ENCODE measurements at regions not wholly inside any gene's neighbourhood (a gene's known extent, or its start where the extent isn't known, plus 50 kb on each side); places are given as distances from the start of the nearest gene placed in this dataset.
"Not testable (repeated sequence)": the region's sequence is repeated elsewhere in the genome, so short reads cannot be mapped to it uniquely, and the experiment has no call there.

- no peak for DNase-seq
These were observed 703.6 kb upstream of the FAM241A start for GRCh38 chr4:111441687-111442086.

GRCh38 chr4:111444836-111445235, 700.4 kb upstream of the FAM241A start:
- DNase-seq = not testable (repeated sequence)

- no peak for DNase-seq
These were observed 695.6 kb upstream of the FAM241A start for GRCh38 chr4:111449657-111450056.

DNA sequence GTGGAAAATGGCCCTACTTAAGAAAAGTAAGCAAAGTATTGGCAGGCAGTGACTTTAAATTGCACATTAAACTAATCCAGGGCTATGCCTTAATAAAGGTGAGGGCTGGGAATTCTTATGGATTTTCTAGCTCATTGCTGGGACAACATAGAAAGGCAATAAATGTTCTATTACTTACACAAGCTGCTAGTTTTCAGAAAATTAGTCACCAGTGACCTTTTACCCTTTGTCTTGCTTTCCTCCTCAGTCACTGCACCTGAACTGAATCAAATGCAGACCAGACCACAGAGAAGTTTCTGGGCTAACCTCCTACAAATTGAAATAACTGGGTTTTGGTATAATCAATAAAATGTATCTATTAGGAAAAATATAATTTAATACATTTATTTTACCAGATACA, 694.4 kb upstream of the FAM241A start:
- DNase-seq = no peak

DNA sequence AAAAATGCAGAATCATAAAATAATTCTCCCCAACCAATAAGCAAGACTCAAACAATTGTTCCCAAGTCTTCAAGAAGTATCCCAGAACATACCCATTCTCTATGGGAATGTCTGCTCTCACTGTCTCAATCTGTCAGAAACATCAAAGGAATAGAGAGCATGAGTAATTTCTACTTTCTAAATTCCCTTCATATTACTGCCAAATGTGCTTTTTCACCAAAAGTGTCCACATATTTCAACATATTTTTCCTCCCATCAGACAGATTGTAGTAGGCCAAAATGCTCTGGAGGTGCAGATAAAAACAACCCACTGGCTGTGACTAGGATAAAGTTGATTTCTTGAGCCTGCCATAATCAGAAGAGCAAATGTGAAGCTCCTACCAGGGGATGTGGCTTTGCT, 692.0 kb upstream of the FAM241A start:
- no peak for DNase-seq

GRCh38 chr4:111454961-111455360, 690.3 kb upstream of the FAM241A start:
- no peak for DNase-seq

DNA sequence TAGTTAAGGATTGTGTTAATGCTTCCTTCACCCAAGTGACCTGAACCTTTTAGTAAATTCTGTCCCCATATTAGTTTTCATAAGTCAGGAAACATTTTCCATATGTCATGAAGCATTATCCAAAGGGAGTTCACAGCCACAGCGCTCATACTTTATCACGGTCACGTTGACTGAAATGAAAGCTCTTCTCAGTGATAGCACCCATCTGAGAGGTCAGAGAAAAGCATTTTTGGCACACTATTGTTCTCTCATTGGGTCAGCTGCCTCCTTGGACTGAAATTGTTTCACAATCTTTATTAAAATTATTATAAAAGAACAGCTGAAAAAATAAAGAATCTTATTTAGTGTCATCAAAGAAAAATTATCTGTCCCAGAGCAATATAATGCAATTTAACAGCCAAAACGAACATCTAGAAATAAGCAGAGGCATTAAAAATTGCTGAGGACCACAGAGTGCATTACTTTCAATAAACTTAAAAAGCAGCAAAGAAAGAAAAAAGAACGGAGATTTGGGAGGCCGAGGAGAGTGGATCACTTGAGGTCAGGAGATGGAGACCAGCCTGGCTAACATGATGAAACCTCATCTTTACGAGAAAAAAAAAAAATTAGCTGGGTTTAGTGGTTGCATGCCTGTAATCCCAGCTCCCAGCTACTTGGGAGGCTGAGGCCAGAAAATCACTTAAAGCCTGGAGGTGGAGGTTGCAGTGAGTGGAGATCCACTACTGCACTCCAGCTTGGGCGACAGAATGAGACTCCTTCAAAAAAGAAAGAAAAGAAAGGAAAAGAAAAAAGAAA, 680.8 kb upstream of the FAM241A start:
- no peak for DNase-seq

GRCh38 chr4:111466811-111467604, 678.2 kb upstream of the FAM241A start:
- no peak for DNase-seq

GRCh38 chr4:111475001-111475400, 670.3 kb upstream of the FAM241A start:
- DNase-seq = no peak

- no peak for DNase-seq
These were observed 669.6 kb upstream of the FAM241A start for GRCh38 chr4:111475666-111476065.

GRCh38 chr4:111480510-111480909, 664.7 kb upstream of the FAM241A start:
- no peak for DNase-seq

GRCh38 chr4:111483375-111484169, 661.7 kb upstream of the FAM241A start:
- DNase-seq = no peak

- DNase-seq = no peak
These were observed 652.8 kb upstream of the FAM241A start for GRCh38 chr4:111492496-111492895.

GRCh38 chr4:111494471-111494870, 650.8 kb upstream of the FAM241A start:
- DNase-seq = no peak

DNA sequence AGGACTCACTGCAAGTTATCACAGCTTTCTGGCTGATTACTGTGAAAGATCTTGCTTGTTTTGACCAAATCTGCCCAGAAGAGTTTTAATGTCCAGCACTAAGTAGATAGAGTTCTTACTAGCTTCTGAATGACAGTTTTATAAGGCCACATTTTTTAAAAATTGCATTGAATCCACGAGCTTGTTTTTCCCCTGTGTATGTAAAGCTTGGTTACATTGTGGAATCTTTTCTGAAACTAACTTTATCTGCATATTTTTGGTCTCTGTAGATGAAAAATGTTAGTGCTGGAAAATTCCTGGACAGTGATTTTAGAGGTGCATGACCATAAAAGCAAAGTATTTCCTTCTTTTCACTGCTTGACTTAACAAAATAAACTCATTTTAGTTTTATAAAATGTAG, 650.3 kb upstream of the FAM241A start:
- no peak for DNase-seq

DNA sequence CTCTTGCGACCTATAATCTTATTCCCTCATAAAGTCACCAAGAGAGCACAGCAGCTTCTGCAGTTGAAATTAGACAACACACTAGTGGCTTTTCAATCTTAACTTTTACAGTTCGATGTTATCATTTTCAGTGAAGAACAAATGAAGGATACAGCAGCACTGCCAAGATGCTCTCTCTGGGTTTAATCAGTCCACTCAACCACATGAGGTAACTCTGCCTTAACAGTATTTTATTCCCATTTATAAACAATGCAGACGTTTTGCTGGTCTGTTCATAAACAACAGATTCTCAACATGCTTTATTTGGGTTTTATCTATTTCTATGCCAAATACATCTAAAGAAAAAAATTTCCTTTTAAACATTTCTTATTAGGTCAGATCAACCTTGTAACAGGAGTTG, 646.0 kb upstream of the FAM241A start:
- DNase-seq = no peak

- DNase-seq = no peak
These were observed 645.5 kb upstream of the FAM241A start for GRCh38 chr4:111499706-111500105.

- DNase-seq = no peak
These were observed 644.4 kb upstream of the FAM241A start for GRCh38 chr4:111500858-111501257.

GRCh38 chr4:111501946-111502345, 643.3 kb upstream of the FAM241A start:
- no peak for DNase-seq

DNA sequence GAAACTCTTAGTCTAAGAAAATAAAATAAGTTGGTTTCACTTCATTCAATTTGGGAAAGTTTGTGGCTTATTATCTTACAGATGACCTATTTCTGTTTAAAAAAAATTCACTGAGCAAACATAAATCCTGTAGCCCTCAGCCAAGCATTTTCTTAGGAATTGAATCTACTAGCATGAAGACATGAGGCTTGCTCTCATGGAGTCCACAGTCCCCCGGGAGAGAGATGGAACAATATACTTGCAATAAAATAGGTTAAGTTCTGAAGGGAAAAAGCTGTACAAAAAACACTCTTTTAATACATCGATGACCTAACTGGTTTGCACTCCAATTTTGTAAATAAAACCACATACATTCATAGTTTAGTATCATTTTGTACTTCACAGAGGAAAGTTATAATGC, 642.6 kb upstream of the FAM241A start:
- DNase-seq = no peak

- DNase-seq = no peak
These were observed 638.5 kb upstream of the FAM241A start for GRCh38 chr4:111506706-111507105.

GRCh38 chr4:111510535-111510934, 634.7 kb upstream of the FAM241A start:
- no peak for DNase-seq

DNA sequence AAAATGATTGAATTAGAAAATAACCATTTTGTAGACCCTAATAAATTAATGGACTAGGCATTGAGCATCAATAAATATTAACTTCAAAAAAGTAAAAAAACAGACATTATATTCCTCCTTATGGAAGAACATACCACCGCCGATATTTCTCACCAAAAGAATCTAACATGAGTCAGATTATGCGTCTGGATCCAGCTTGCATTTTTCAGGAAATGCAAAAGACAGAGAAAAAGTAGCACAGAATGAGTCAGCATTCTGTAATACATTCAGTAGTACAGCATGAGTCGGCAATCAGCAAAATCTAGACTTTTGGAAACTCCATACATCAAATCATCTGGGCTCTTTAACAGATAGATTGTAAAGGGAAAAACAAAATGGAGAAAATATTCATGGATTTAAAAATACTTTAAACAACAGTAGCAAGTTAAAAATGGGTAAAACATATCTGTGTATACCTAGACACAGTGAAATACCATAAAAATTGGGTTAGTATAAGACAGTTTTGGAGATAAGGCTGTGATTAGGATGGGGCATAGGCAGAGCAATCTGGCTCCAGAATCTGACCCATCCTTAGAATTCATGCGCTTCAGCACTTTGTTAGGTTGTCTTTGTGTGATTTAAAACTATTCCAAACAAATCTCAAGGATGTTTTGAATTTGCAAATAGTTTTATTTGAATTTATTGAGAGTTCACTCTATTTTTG, 633.0 kb upstream of the FAM241A start:
- no peak for DNase-seq
